ENCODE measurements at regions not wholly inside any gene's neighbourhood (a gene's known extent, or its start where the extent isn't known, plus 50 kb on each side); places are given as distances from the start of the nearest gene placed in this dataset.
"Not testable (repeated sequence)": the region's sequence is repeated elsewhere in the genome, so short reads cannot be mapped to it uniquely, and the experiment has no call there.

GRCh38 chr13:39931505-39931904 is 276.0 kb downstream of the COG6 start (continued):
- TF ChIP-seq REST (IDR thresholded peaks at IDR 0.05; ENCODE audit: low read depth, low read length): no peak
- no peak for TF ChIP-seq SMC3 (IDR thresholded peaks at IDR 0.05; ENCODE audit: borderline replicate concordance, low read length)

GRCh38 chr13:39932514-39932913 is 277.1 kb downstream of the COG6 start:
- RAD21 ChIA-PET (ENCODE audit: unreplicated experiment); CTCF ChIA-PET; H3K9ac ChIP-seq (ENCODE audit: control insufficient read depth, insufficient read depth, low read length); H3K27ac ChIP-seq (ENCODE audit: control insufficient read depth, insufficient read depth); H4K20me1 ChIP-seq (ENCODE audit: control insufficient read depth, insufficient read depth); H3K4me1 ChIP-seq (ENCODE audit: control insufficient read depth, insufficient read depth, low read length); H3K4me3 ChIP-seq; ATAC-seq; DNase-seq (ENCODE audit: low read depth, low spot score); intact Hi-C loops (cut with micrococcal nuclease; ENCODE audit: unreplicated experiment); H3K9me3 ChIP-seq (replicated peaks; ENCODE audit: control insufficient read depth, insufficient read depth, low read length); SMC1A ChIA-PET (ENCODE audit: uncharacterized antibody, unreplicated experiment); H3K36me3 ChIP-seq (ENCODE audit: control insufficient read depth in 2 of 2, insufficient read depth in 2 of 2, low read length in 1 of 2); in situ Hi-C loops (cut with MboI); BruUV-seq (replicated peaks); H3K4me2 ChIP-seq (ENCODE audit: control insufficient read depth, insufficient read depth); H3K79me2 ChIP-seq (ENCODE audit: control insufficient read depth, insufficient read depth, low read length); FAIRE-seq; H2AFZ ChIP-seq (ENCODE audit: control insufficient read depth, low read depth, low read length); POLR2A ChIA-PET; H3K27me3 ChIP-seq (replicated peaks in 1 of 2; ENCODE audit: control insufficient read depth in 2 of 2, insufficient read depth in 2 of 2, low read length in 1 of 2): not testable (repeated sequence)
- 45% methylated on average over 2 of the region's 2 CpGs for WGBS (ENCODE audit: insufficient coverage, insufficient replicate concordance, low lambda C conversion rate, missing lambda C conversion rate)

GRCh38 chr13:39935155-39935554 is 279.7 kb downstream of the COG6 start:
- in situ Hi-C loops (cut with MboI): no loop called here

More at GRCh38 chr13:39935155-39935554, 279.7 kb downstream of the COG6 start:
- FAIRE-seq (no peak), ATAC-seq (peak; percentile 64), DNase-seq (ENCODE audit: low read depth, low spot score) (no peak)
- no peaks in the 10 kb centered on the region for H4K20me1 ChIP-seq (ENCODE audit: control insufficient read depth, insufficient read depth)
- RAD21 ChIA-PET (ENCODE audit: unreplicated experiment): no interaction called here
- CTCF ChIA-PET: no interaction called here
- no peaks in the 10 kb centered on the region for H3K79me2 ChIP-seq (ENCODE audit: control insufficient read depth, insufficient read depth, low read length)
- no peak overlapping the region for H3K4me3 ChIP-seq
- no peak overlapping the region for H2AFZ ChIP-seq (ENCODE audit: control insufficient read depth, low read depth, low read length)
- H3K27me3 ChIP-seq (replicated peaks in 1 of 2; ENCODE audit: control insufficient read depth in 2 of 2, insufficient read depth in 2 of 2, low read length in 1 of 2): no peaks in the 10 kb centered on the region; a peak in 1 of 4 replicates
- no peak overlapping the region for H3K9ac ChIP-seq (ENCODE audit: control insufficient read depth, insufficient read depth, low read length)
- no peak overlapping the region for H3K27ac ChIP-seq (ENCODE audit: control insufficient read depth, insufficient read depth)
- POLR2A ChIA-PET: no interaction called here
- SMC1A ChIA-PET (ENCODE audit: uncharacterized antibody, unreplicated experiment): no interaction called here
- no peaks in the 10 kb centered on the region; the same call in 2 of the 3 replicates for H3K9me3 ChIP-seq (replicated peaks; ENCODE audit: control insufficient read depth, insufficient read depth, low read length)
- TF ChIP-seq ATF2 (IDR thresholded peaks at IDR 0.05; ENCODE audit: low read length) (0 out of 2 replicates have a peak, but pooled peaks have one; percentile 26), RCOR1 (conservative IDR thresholded peaks at IDR 0.05; ENCODE audit: low read depth, low read length) (no peak)
- no peak overlapping the region for H3K4me2 ChIP-seq (ENCODE audit: control insufficient read depth, insufficient read depth)
- intact Hi-C loops (cut with micrococcal nuclease; ENCODE audit: unreplicated experiment): no loop called here
- no TSS peak for BruUV-seq (replicated peaks)
- WGBS (ENCODE audit: insufficient coverage, insufficient replicate concordance, low lambda C conversion rate, missing lambda C conversion rate): 12% methylated on average over 1 of the region's 1 CpG
- no peaks in the 10 kb centered on the region for H3K36me3 ChIP-seq (ENCODE audit: control insufficient read depth in 2 of 2, insufficient read depth in 2 of 2, low read length in 1 of 2)
- H3K4me1 ChIP-seq (ENCODE audit: control insufficient read depth, insufficient read depth, low read length): no peaks in the 10 kb centered on the region
